H1 (cell line): ENCODE measurements at regions not wholly inside any gene's neighbourhood (a gene's known extent, or its start where the extent isn't known, plus 50 kb on each side); places are given as distances from the start of the nearest gene placed in this dataset.
A peak's percentile ranks its signal among the peaks of the same experiment; 100 is the strongest.

ENCODE experiments used
- CTCF ChIA-PET: fragments of 300-600 bp; sonication (Branson Sonifier 250); formaldehyde crosslinking; loops from one replicate; lab custom pipeline; 2021; ENCODE audit not compliant: partially characterized antibody; lab: Charles Lee
- POLR2A ChIA-PET: fragments of 300-600 bp; sonication (Branson Sonifier 250); formaldehyde crosslinking; loops from one replicate; lab custom pipeline; 2021; ENCODE audit warnings: inconsistent platforms; ENCODE audit not compliant: partially characterized antibody; lab: Charles Lee
- DNase-seq, 2 experiments: peaks; one replicate each; pipeline versions ENCODE4 v3.0.0 to v3.0.0-alpha.2; 2010 to 2022; ENCODE audit warnings: low spot score in 2 of 2, low read depth in 1 of 2, mixed read lengths in 1 of 2
- FAIRE-seq: peaks from 2 replicates; lab custom pipeline; 2011; peaks lifted over from hg19 to GRCh38; lab: Jason Lieb, UNC
- H2AFZ ChIP-seq: 2 replicates; pipeline ENCODE4 v1.8.1; 2012; ENCODE audit warnings: low read length, inconsistent platforms
- H2AK5ac ChIP-seq: 2 replicates; pipeline ENCODE4 v1.6.1; 2013; ENCODE audit warnings: low read depth, low read length
- H2BK120ac ChIP-seq: replicated peaks from 2 replicates; pipeline ENCODE3; 2013; ENCODE audit warnings: low read depth, low read length, inconsistent platforms
- H2BK12ac ChIP-seq: 2 replicates; pipeline ENCODE4 v1.6.1; 2013; ENCODE audit warnings: low read depth, low read length
- H2BK15ac ChIP-seq: 2 replicates; pipeline ENCODE4 v1.6.1; 2013; ENCODE audit warnings: low read length
- H2BK20ac ChIP-seq: 2 replicates; pipeline ENCODE4 v1.6.1; 2013; ENCODE audit warnings: low read length
- H2BK5ac ChIP-seq: 2 replicates; pipeline ENCODE4 v1.6.1; 2013; ENCODE audit warnings: low read depth, low read length
- H3K14ac ChIP-seq: 2 replicates; pipeline ENCODE4 v1.6.1; 2013; ENCODE audit warnings: inconsistent platforms; ENCODE audit not compliant: insufficient read length
- H3K18ac ChIP-seq: 2 replicates; pipeline ENCODE4 v1.6.1; 2013; ENCODE audit warnings: low read length; ENCODE audit errors: extremely low read depth
- H3K23ac ChIP-seq: 2 replicates; pipeline ENCODE4 v1.6.1; 2013; ENCODE audit warnings: inconsistent platforms; ENCODE audit not compliant: insufficient read length
- H3K23me2 ChIP-seq: 2 replicates; pipeline ENCODE4 v1.6.1; 2013; ENCODE audit warnings: low read depth, low read length
- H3K27ac ChIP-seq: 2 replicates; pipeline ENCODE4 v1.6.1; 2011; ENCODE audit warnings: low read depth, low read length, inconsistent platforms
- H3K27me3 ChIP-seq, 4 experiments: replicated peaks in 1 of 4; 1 replicate in 1 of 4; 2 replicates in 3 of 4; pipeline versions ENCODE4 v1.6.1 to v1.8.1; 2011 to 2013; ENCODE audit warnings: low read length in 3 of 4, mild to moderate bottlenecking in 3 of 4, inconsistent platforms in 2 of 4, mixed read lengths in 2 of 4, moderate library complexity in 1 of 4; ENCODE audit not compliant: control insufficient read depth in 3 of 4, insufficient read depth in 3 of 4; ENCODE audit errors: extremely low read depth in 1 of 4
- H3K36me3 ChIP-seq, 4 experiments: 2 replicates each; pipeline versions ENCODE4 v1.6.1 to v1.8.1; 2011 to 2013; ENCODE audit warnings: mild to moderate bottlenecking in 4 of 4, low read length in 3 of 4, moderate library complexity in 2 of 4, control low read depth in 1 of 4, inconsistent platforms in 1 of 4; ENCODE audit not compliant: insufficient read depth in 4 of 4, control insufficient read depth in 2 of 4
- H3K4ac ChIP-seq: replicated peaks from 2 replicates; pipeline ENCODE3; 2013; ENCODE audit warnings: low read length, low read depth, mixed read lengths, inconsistent platforms; ENCODE audit not compliant: insufficient read length
- H3K4me1 ChIP-seq, 4 experiments: replicated peaks in 1 of 4; 1 replicate in 1 of 4; 2 replicates in 3 of 4; pipeline versions ENCODE4 v1.6.1 to v1.8.1; 2011 to 2013; ENCODE audit warnings: low read length in 3 of 4, inconsistent platforms in 2 of 4, mixed read lengths in 1 of 4; ENCODE audit not compliant: insufficient read depth in 4 of 4, control insufficient read depth in 3 of 4
- H3K4me2 ChIP-seq, 2 experiments: 2 replicates each; pipeline versions ENCODE4 v1.6.1 to v1.8.1; 2011 to 2013; ENCODE audit warnings: low read depth in 2 of 2, low read length in 2 of 2, control low read depth in 1 of 2, inconsistent platforms in 1 of 2, mild to moderate bottlenecking in 1 of 2; ENCODE audit not compliant: insufficient read depth in 1 of 2
- H3K4me3 ChIP-seq, 4 experiments: fragments of 200-600, 300-600 bp in 1 of 4; sonication (generic), shearing (Covaris generic), sonication (Bioruptor Twin) in 1 of 4; 2 replicates each; pipeline versions ENCODE4 v1.5.1 to v1.8.1; 2011 to 2016; ENCODE audit warnings: low read length in 4 of 4, low read depth in 3 of 4, control low read depth in 2 of 4, inconsistent platforms in 2 of 4, mild to moderate bottlenecking in 2 of 4, mixed read lengths in 1 of 4, moderate library complexity in 1 of 4; ENCODE audit not compliant: insufficient read depth in 2 of 4; ENCODE audit errors: extremely low read depth in 1 of 4
- H3K56ac ChIP-seq: replicated peaks from 2 replicates; pipeline ENCODE3; 2013; ENCODE audit warnings: low read depth, mild to moderate bottlenecking, mixed read lengths, low read length, inconsistent platforms; ENCODE audit not compliant: insufficient read length
- H3K79me1 ChIP-seq: 2 replicates; pipeline ENCODE4 v1.6.1; 2013; ENCODE audit warnings: low read depth, low read length, control low read depth
- H3K79me2 ChIP-seq, 2 experiments: 2 replicates each; pipeline versions ENCODE4 v1.6.1 to v1.8.1; 2012 to 2013; ENCODE audit warnings: low read length in 2 of 2, mild to moderate bottlenecking in 2 of 2, inconsistent platforms in 1 of 2; ENCODE audit not compliant: insufficient read depth in 2 of 2, control insufficient read depth in 1 of 2
- H3K9ac ChIP-seq, 4 experiments: replicated peaks in 1 of 4; 1 replicate in 1 of 4; 2 replicates in 3 of 4; pipeline versions ENCODE4 v1.6.1 to v1.8.1; 2011 to 2013; ENCODE audit warnings: low read depth in 3 of 4, low read length in 3 of 4, control low read depth in 2 of 4, mild to moderate bottlenecking in 2 of 4, moderate library complexity in 2 of 4, inconsistent platforms in 1 of 4; ENCODE audit errors: extremely low read depth in 1 of 4
- H3K9me3 ChIP-seq, 2 experiments: 2 replicates each; pipeline versions ENCODE4 v1.6.1 to v1.8.1; 2012 to 2013; ENCODE audit warnings: mild to moderate bottlenecking in 2 of 2, moderate library complexity in 2 of 2, control low read depth in 1 of 2, inconsistent platforms in 1 of 2, low read depth in 1 of 2, low read length in 1 of 2, mixed read lengths in 1 of 2; ENCODE audit not compliant: insufficient read depth in 2 of 2
- H4K20me1 ChIP-seq, 2 experiments: replicated peaks in 1 of 2; 2 replicates each; pipeline versions ENCODE3 to v1.8.1; 2011 to 2013; ENCODE audit warnings: inconsistent platforms in 2 of 2, low read length in 2 of 2, mild to moderate bottlenecking in 1 of 2; ENCODE audit not compliant: insufficient read depth in 2 of 2, control insufficient read depth in 1 of 2
- H4K5ac ChIP-seq: 2 replicates; pipeline ENCODE4 v1.6.1; 2013; ENCODE audit warnings: low read length, low read depth, mixed read lengths, inconsistent platforms; ENCODE audit not compliant: insufficient read length
- H4K8ac ChIP-seq: 2 replicates; pipeline ENCODE4 v1.8.0; 2013; ENCODE audit warnings: mild to moderate bottlenecking, moderate library complexity, low read length, inconsistent platforms; ENCODE audit not compliant: insufficient read depth; ENCODE audit errors: extremely low read depth
- H4K91ac ChIP-seq: replicated peaks from 2 replicates; pipeline ENCODE3; 2013; ENCODE audit warnings: low read length, mixed read lengths, inconsistent platforms; ENCODE audit not compliant: insufficient read length
- BACH1 ChIP-seq: IDR thresholded peaks from 2 replicates; pipeline ENCODE4 v1.6.1; 2012; ENCODE audit warnings: low read length, improper control_type of control experiment
- CTCF ChIP-seq, 3 experiments: IDR thresholded peaks; 1 replicate in 2 of 3; 2 replicates in 1 of 3; pipeline versions ENCODE4 v1.5.1 to v1.6.1; 2011; ENCODE audit warnings: low read length in 3 of 3, mild to moderate bottlenecking in 3 of 3, inconsistent platforms in 2 of 3, low read depth in 1 of 3, moderate library complexity in 1 of 3; ENCODE audit not compliant: insufficient read depth in 1 of 3; ENCODE audit errors: control extremely low read depth in 1 of 3
- FOSL1 ChIP-seq: IDR thresholded peaks from 2 replicates; pipeline ENCODE4 v1.6.1; 2011; ENCODE audit warnings: mild to moderate bottlenecking, low read depth, low read length, moderate library complexity; ENCODE audit not compliant: insufficient read depth
- RAD21 ChIP-seq, 2 experiments: IDR thresholded peaks in 1 of 2; conservative IDR thresholded peaks in 1 of 2; 2 replicates each; pipeline ENCODE4 v1.6.1; 2011; ENCODE audit warnings: low read depth in 2 of 2, low read length in 2 of 2, improper control_type of control experiment in 1 of 2, inconsistent platforms in 1 of 2, mild to moderate bottlenecking in 1 of 2, moderate library complexity in 1 of 2
- ZNF274 ChIP-seq: IDR thresholded peaks from 2 replicates; pipeline ENCODE4 v1.7.0; 2012; ENCODE audit warnings: low read length, borderline replicate concordance; ENCODE audit errors: extremely low read depth
- WGBS, 2 experiments: shearing (Covaris generic) in 1 of 2; methylation state at CpG; one replicate each; pipeline versions ENCODE4 v1.1.6 to v1.1.7; 2013 to 2015; ENCODE audit warnings: low lambda C conversion rate in 2 of 2, mixed read lengths in 2 of 2, inconsistent platforms in 1 of 2, low coverage in 1 of 2, missing lambda C conversion rate in 1 of 2; ENCODE audit not compliant: insufficient replicate concordance in 2 of 2, insufficient coverage in 1 of 2, insufficient read length in 1 of 2; ENCODE audit errors: extremely low coverage in 1 of 2, missing lambda C conversion rate in 1 of 2; 5-methylcytosine and 5-hydroxymethylcytosine counted together

- FAIRE-seq = peak; percentile 76
Observed at GRCh38 chr3:73868688-73869315, 244.1 kb upstream of the PDZRN3 start.

More at GRCh38 chr3:73868688-73869315, 244.1 kb upstream of the PDZRN3 start:
- DNase-seq = peak in 1 of 2 experiments; percentile 53
- Histone ChIP-seq H3K4me2 (no peak overlapping the region), H4K8ac (no peak overlapping the region), H3K79me1 (no peaks in the 10 kb centered on the region), H3K79me2 (no peaks in the 10 kb centered on the region), H2AFZ (no peak overlapping the region), H2BK5ac (no peak overlapping the region), H4K91ac (no peak overlapping the region), H2BK120ac (no peak overlapping the region), H3K18ac (no peak overlapping the region), H3K4me3 (no peak overlapping the region), H4K20me1 (no peaks in the 10 kb centered on the region), H2BK20ac (no peak overlapping the region), H3K14ac (no peak overlapping the region), H3K4ac (no peak overlapping the region), H4K5ac (no peak overlapping the region), H3K27ac (no peak overlapping the region), H2BK15ac (no peak overlapping the region), H3K9me3 (no peaks in the 10 kb centered on the region), H3K36me3 (no peaks in the 10 kb centered on the region), H2AK5ac (no peak overlapping the region), H3K27me3 (no peaks in the 10 kb centered on the region), H2BK12ac (no peak overlapping the region), H3K56ac (no peak overlapping the region), H3K23me2 (no peaks in the 10 kb centered on the region), H3K4me1 (no peaks in the 10 kb centered on the region), H3K9ac (no peak overlapping the region), H3K23ac (no peak overlapping the region)
- TF ChIP-seq RAD21 (IDR thresholded peaks at IDR 0.05 in 1 of 2, conservative IDR thresholded peaks at IDR 0.05 in 1 of 2; ENCODE audit: low read depth in 2 of 2, low read length in 2 of 2) = peak; percentile 86 to 93
- no peak for TF ChIP-seq BACH1
- no peak for TF ChIP-seq ZNF274
- no peak for TF ChIP-seq FOSL1
- TF ChIP-seq CTCF (IDR thresholded peaks at IDR 0.05; ENCODE audit: control extremely low read depth in 1 of 3, insufficient read depth in 1 of 3, low read depth in 1 of 3, low read length in 3 of 3) = peak in 2 of 3 experiments; percentile 49 to 52; a peak in 2 of 4 replicates
- 86% methylated on average over 3 of the region's 3 CpGs; no CpG with 5 or more reads in 1 of the 2 experiments for WGBS, 2 experiments
- ChIA-PET CTCF (interaction anchor here (0.6 to 3.1 kb wide), 6 partner anchors 9 to 499 kb away, joined by 3 to 10 read pairs (median 4); no protein-coding TSS in a partner anchor), POLR2A (no interaction called here)
